HG02943 (cell line): ENCODE measurements at regions not wholly inside any gene's neighbourhood (a gene's known extent, or its start where the extent isn't known, plus 50 kb on each side); places are given as distances from the start of the nearest gene placed in this dataset.
A peak's percentile ranks its signal among the peaks of the same experiment; 100 is the strongest.
"Not testable (repeated sequence)": the region's sequence is repeated elsewhere in the genome, so short reads cannot be mapped to it uniquely, and the experiment has no call there.

Experiments used
- ATAC-seq: cut with Tn5 transposase; IDR thresholded peaks from one replicate; pipeline ENCODE4 v1.9.1; 2021; ENCODE audit warnings: mild to moderate bottlenecking, low read depth, moderate library complexity; ENCODE audit not compliant: unreplicated experiment

GRCh38 chr4:159904906-159905305, 802.0 kb downstream of the RAPGEF2 start:
- no peak for ATAC-seq

DNA sequence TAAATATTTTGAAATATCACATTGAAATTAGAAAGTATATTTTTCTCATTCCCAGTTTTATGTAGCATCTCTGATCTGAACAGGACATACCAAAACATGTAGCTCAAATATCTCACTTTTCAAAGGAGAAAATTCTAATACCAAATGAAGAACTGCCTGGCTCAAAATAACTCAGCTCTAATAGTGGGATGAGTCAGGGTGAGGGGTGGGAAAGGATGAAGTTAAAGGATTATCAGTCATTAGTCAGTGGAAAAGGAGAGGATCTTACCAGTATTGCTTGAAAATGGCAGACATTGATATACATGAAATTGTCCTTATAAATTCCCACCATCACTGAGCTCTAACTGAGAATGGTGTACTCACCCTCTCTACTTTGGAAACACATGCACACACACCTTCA, 803.2 kb downstream of the RAPGEF2 start:
- no peak for ATAC-seq

- ATAC-seq = no peak
Observed at GRCh38 chr4:159906517-159906916, 803.6 kb downstream of the RAPGEF2 start.

GRCh38 chr4:159910721-159911120, 807.8 kb downstream of the RAPGEF2 start:
- ATAC-seq = no peak

DNA sequence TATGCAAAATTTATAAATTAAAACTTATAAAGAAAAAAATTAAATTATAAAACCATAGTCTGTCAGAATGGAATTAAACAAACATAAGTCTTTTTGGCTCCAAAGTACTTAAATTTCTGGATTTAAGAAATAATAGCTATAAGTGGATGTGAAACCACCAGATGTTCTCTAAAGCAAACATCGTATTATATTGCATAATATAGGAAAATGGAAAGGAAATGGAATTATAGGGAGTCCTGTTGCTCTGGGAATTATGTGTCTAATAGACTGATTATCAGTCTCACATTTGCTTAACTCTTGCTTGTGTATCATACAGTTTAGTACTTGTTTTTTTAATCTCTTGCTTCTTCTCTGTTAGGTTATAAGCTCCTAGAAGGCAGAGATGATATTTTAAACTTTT, 819.2 kb downstream of the RAPGEF2 start:
- ATAC-seq = no peak

DNA sequence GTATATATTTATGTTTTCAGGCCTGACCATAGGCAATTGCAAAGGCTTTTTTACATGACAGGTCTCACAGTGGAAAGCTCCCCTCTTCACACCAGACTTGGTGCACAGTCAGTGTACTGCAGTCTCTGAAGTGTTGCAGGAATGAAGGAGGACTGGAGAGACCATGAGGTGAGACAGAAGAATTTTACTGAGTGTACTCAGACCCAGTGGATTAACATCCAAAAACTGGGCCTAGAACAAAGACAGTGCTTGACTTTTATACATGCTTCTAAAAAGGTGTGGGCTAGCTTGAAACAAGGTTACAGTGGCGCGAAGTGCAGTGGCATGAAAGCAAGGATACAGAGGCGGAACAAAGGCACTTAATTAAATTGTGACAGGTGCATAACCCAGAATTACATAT, 822.9 kb downstream of the RAPGEF2 start:
- ATAC-seq = no peak

DNA sequence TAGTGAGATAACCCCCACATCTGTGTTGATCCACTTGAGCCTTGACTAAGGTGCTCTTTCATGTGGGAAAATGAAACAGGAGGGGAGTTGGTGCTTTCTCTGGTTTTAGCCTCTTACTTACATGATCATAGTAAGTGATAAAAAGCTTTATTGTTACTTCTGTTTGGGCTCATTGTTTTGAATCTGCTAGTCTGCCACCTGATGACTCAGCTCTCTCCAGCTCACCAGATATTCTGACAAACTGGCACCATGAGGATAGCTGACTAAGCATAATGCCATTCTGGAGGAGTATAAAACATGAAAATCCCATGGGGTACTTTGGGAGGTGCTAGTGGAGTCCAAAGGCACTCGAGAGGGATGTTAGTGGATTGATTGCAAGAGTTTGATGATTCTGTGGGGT, 824.0 kb downstream of the RAPGEF2 start:
- ATAC-seq = no peak

DNA sequence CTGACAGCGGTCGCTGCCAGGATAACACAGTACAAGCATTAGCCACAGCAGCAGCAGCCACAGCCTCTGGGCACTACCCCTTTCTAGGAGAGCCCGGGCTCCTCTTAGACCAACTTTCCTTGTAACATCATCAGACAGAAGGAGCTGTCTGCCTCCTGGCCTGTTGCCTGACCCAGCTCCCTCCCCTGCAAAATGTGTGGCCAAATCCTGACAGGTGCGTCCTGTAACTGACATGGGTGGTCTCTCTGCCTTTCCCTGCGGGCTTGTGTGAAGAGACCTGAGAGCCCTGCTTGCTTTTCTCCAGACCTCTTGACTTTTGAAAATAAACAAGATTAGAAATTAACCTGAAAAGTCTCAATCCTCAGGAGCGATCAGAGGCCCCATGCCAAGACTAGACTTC, 824.9 kb downstream of the RAPGEF2 start:
- ATAC-seq = no peak

DNA sequence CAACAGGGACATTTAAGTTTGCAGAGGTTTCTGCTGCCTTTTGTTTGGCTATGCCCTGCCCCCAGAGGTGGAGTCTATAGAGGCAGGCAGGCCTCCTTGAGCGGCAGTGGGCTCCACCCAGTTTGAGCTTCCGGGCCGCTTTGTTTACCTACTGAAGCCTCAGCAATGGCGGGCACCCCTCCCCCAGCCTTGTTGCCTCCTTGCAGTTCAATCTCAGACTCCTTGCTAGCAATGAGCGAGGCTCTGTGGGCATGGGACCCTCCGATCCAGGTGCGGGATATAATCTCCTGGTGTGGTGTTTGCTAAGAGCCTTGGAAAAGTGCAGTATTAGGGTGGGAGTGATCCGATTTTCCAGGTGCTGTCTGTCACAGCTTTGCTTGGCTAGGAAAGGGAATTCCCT, 831.7 kb downstream of the RAPGEF2 start:
- not testable (repeated sequence) for ATAC-seq

DNA sequence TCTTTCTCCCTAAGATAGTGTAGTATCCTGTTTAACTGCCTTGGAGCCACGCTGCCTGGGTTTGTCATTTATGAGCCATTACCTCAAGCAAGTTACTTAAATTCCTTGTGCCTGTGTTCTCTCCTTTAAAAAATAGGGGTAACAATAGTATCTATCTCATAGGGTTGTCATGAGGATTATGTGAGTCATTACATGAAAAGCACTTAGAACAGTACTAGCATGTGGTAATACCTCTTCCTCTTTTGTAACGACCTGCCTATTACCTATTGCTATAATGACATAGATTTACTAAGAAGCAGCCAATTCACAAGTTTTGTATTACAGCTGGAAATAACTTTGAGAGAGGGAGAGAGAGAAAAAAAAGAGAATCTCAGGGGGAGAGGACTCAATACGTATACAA, 834.7 kb downstream of the RAPGEF2 start:
- no peak for ATAC-seq

DNA sequence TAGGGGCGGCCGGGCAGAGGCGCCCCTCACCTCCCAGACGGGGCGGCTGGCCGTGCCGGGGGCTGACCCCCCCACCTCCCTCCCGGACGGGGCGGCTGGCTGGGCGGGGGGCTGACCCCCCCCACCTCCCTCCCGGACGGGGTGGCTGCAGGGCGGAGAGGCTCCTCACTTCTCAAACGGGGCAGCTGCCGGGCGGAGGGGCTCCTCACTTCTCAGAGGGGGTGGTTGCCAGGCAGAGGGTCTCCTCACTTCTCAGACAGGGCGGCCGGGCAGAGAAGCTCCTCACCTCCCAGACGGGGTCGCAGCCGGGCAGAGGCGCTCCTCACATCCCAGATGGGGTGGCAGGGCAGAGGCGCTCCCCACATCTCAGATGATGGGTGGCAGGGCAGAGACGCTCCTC, 836.8 kb downstream of the RAPGEF2 start:
- ATAC-seq = not testable (repeated sequence)

DNA sequence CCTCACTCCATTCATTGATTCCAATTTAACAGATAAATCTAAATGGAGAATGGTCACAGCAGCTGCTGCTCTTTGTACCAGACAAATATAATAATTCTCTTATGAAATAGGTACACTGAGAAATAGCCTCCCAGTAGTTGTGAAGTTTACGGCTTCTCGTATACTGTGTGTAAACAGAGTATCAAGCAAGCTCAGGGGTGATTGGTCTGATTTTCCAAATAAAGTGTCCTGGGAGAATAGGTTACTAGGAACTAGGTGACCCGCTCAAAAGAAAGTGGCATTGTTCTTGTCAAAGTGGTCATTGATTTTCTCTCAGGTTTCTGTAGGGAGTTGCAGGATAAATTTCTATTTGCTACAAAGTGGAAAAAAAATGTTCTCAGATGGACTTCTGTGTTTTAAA, 838.2 kb downstream of the RAPGEF2 start:
- no peak for ATAC-seq

- no peak for ATAC-seq
Observed at GRCh38 chr4:159944477-159944876, 841.6 kb downstream of the RAPGEF2 start.

DNA sequence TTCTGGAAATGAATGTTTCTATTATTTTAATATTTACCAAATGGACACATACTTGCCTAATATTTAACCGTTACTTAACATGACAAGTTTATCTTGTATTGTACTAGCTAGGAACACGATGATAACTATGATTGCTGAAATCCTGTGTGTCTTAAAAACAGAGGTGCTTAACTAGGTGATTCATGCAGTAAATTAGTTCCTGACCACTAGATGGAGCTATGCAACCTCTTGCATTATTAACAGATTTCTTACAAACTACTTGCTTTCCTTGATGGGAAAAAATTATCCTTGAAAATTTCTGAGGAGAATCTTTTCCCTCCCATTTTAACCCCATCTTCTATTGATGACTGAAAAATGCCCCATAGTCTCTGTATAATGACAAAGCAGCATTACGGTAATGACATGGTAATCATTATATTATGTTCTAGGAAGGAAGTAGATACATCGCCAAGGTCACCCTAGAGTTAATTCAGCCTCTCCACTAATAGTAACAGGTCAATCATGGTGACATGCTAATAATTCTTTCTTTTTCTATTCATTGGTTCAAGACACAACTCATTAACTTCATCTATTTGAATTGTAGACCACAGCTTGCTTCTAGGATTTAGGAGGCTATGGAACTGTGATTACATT, 844.2 kb downstream of the RAPGEF2 start:
- peak; percentile 59 for ATAC-seq

GRCh38 chr4:159950707-159951106, 847.8 kb downstream of the RAPGEF2 start:
- ATAC-seq = no peak

- ATAC-seq = no peak
Observed at GRCh38 chr4:159966746-159967145, 863.9 kb downstream of the RAPGEF2 start.

GRCh38 chr4:159976871-159977482, 874.1 kb downstream of the RAPGEF2 start:
- not testable (repeated sequence) for ATAC-seq

DNA sequence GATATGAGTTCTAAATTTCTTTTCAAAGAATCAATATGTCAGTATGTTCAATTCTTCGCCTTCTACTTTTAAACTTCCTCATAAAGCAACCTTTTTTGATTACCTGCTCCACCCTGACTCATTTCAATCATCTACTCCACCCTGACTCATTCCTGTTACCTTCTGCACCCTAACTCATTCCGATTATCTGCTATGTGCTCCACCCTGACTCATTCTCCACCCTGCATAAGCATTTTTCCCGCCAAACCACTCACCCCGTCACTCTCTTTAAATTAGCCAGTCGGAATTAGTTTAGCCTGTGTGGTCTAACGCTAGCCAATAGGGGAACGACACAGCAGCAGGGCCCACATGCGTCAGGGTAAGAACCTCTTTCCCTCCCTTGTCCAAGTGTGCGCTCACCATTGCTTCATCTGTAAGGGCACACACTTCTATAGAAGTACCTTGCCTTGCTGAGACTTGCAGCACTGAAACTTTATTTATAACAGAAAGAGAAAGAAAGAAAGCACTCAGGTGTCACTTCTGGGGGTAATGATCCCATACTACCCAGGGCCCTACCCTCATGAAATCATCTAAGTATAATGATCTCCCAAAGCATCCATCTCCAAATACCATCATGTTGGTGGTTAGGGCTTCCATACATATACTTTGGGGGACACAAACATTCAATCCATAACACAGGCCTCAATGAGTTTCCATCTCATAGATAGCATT, 875.2 kb downstream of the RAPGEF2 start:
- no peak for ATAC-seq

GRCh38 chr4:159979351-159979750, 876.5 kb downstream of the RAPGEF2 start:
- ATAC-seq = no peak

DNA sequence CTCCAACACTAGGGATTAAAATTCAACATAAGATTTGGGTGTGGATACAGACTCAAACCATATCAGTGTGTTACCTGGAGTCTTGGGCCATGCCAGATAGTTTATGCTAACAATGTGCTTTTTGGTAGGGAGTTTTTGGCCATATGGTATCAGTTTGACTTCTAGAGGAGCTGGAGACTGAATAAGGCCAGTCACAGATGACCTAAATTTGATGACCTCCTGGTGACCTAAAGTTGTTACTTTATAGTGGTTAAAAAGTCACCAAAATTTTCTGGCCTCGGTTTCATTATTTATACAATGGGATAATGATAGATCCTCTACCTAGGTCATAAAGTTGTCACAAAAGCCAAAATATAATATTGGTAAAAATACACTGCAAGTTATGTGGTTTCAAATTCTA, 877.1 kb downstream of the RAPGEF2 start:
- no peak for ATAC-seq

- ATAC-seq = no peak
Observed at GRCh38 chr4:159980826-159981468, 878.1 kb downstream of the RAPGEF2 start.
